ENCODE measurements at regions not wholly inside any gene's neighbourhood (a gene's known extent, or its start where the extent isn't known, plus 50 kb on each side); places are given as distances from the start of the nearest gene placed in this dataset.

DNA sequence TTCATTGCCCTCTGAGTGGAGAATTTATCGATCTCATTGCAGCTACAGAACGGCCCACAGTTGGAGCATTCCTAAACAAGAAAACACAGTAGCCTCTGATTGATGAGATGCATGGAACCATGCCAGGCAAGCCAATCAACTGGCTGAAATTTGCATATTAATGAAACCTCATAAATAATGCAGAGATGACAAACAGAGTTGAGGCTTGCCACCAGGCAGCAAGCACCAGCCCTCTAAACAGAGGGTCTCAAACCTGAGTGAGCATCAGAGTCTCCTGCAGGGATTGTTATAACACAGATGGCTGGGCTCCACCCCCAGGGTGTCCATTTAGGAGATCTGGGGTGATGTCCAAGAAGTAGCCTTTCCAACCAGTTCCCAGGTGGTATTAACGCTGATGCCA, 60.9 kb upstream of the CMKLR1 start:
- H3K27me3 ChIP-seq (replicated peaks; ENCODE audit: insufficient read depth, low read depth, low read length, poor library complexity): no peaks in the 10 kb centered on the region
- H3K9me3 ChIP-seq (ENCODE audit: low read depth, low read length, poor library complexity, severe bottlenecking): no peaks in the 10 kb centered on the region
- DNase-seq (ENCODE audit: low spot score): no peak
- H3K36me3 ChIP-seq (ENCODE audit: insufficient read depth, low read length, poor library complexity, severe bottlenecking): no peaks in the 10 kb centered on the region
- ChIA-PET POLR2A (ENCODE audit: low non-redundant PET) (no interaction called here), CTCF (no interaction called here)
- no peak overlapping the region for H3K4me3 ChIP-seq (ENCODE audit: low read depth, low read length, poor library complexity, severe bottlenecking)
- no peak overlapping the region for H3K27ac ChIP-seq (ENCODE audit: low read depth, low read length, poor library complexity, severe bottlenecking)
- BruUV-seq (replicated peaks): no TSS peak
- TF ChIP-seq EZH2 (IDR thresholded peaks at IDR 0.05; ENCODE audit: borderline replicate concordance, low read depth, low read length, poor library complexity, severe bottlenecking) (no peak), CTCF (conservative IDR thresholded peaks at IDR 0.05; ENCODE audit: low read depth, low read length) (no peak)
- intact Hi-C loops (cut with micrococcal nuclease; ENCODE audit: unreplicated experiment): no loop called here
- H3K4me1 ChIP-seq (ENCODE audit: insufficient read depth, low read length, poor library complexity, severe bottlenecking): no peaks in the 10 kb centered on the region

DNA sequence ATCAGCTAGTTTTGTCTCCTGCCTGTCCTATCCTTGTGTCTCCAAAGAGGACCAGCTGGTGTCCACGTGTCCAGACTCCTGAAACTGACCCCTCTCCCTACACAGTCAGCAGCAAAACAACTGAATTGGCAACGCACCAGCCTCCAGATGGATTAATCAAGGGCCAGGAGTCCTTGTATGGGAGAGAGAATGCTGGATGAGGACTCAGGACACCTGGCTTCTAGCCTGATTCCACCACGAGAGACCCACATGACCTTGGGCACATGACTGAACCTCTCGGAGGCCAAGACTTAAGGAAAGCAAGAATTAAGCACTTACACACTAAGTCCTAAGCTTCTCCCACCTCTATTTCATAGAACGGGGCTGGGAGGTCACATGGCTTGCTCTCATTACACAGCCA, 60.4 kb upstream of the CMKLR1 start:
- no peaks in the 10 kb centered on the region for H3K36me3 ChIP-seq (ENCODE audit: insufficient read depth, low read length, poor library complexity, severe bottlenecking)
- no peak overlapping the region for H3K4me3 ChIP-seq (ENCODE audit: low read depth, low read length, poor library complexity, severe bottlenecking)
- no peak for DNase-seq (ENCODE audit: low spot score)
- TF ChIP-seq EZH2 (IDR thresholded peaks at IDR 0.05; ENCODE audit: borderline replicate concordance, low read depth, low read length, poor library complexity, severe bottlenecking): no peak
- TF ChIP-seq CTCF (conservative IDR thresholded peaks at IDR 0.05; ENCODE audit: low read depth, low read length): no peak
- intact Hi-C loops (cut with micrococcal nuclease; ENCODE audit: unreplicated experiment): no loop called here
- ChIA-PET CTCF (no interaction called here), POLR2A (ENCODE audit: low non-redundant PET) (no interaction called here)
- H3K27me3 ChIP-seq (replicated peaks; ENCODE audit: insufficient read depth, low read depth, low read length, poor library complexity): no peaks in the 10 kb centered on the region
- BruUV-seq (replicated peaks): no TSS peak
- no peaks in the 10 kb centered on the region for H3K4me1 ChIP-seq (ENCODE audit: insufficient read depth, low read length, poor library complexity, severe bottlenecking)
- H3K27ac ChIP-seq (ENCODE audit: low read depth, low read length, poor library complexity, severe bottlenecking): no peak overlapping the region
- H3K9me3 ChIP-seq (ENCODE audit: low read depth, low read length, poor library complexity, severe bottlenecking): no peaks in the 10 kb centered on the region

DNA sequence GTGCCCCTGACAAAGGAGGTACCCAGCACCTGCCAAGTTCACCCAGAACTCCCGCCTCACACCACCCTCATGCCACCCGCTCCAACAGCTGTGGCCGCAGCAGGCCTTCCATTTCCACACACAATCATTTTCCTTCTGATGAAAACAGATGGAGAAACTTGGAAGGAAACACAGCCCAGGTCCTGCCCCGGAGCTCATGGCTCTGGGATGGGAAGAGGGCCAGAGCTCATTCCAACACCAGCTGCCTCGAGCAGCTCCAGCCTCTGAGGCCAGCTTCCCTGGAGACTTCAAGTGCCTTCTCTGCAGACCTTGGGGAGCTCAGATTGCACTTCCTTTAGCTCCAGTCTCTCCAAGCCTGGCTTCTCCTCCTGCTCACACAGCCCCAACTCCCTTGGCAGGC, 55.1 kb upstream of the CMKLR1 start:
- POLR2A ChIA-PET (ENCODE audit: low non-redundant PET): no interaction called here
- Histone ChIP-seq H3K27ac (ENCODE audit: low read depth, low read length, poor library complexity, severe bottlenecking) (no peak overlapping the region), H3K36me3 (ENCODE audit: insufficient read depth, low read length, poor library complexity, severe bottlenecking) (no peaks in the 10 kb centered on the region), H3K9me3 (ENCODE audit: low read depth, low read length, poor library complexity, severe bottlenecking) (no peaks in the 10 kb centered on the region), H3K4me3 (ENCODE audit: low read depth, low read length, poor library complexity, severe bottlenecking) (no peak overlapping the region), H3K4me1 (ENCODE audit: insufficient read depth, low read length, poor library complexity, severe bottlenecking) (no peaks in the 10 kb centered on the region), H3K27me3 (replicated peaks; ENCODE audit: insufficient read depth, low read depth, low read length, poor library complexity) (no peaks in the 10 kb centered on the region)
- intact Hi-C loops (cut with micrococcal nuclease; ENCODE audit: unreplicated experiment): no loop called here
- DNase-seq (ENCODE audit: low spot score): no peak
- CTCF ChIA-PET: interaction anchor here (0.6 kb wide), 1 partner anchor 253 kb away, joined by 10 read pairs; no protein-coding TSS in a partner anchor
- no TSS peak for BruUV-seq (replicated peaks)
- TF ChIP-seq EZH2 (IDR thresholded peaks at IDR 0.05; ENCODE audit: borderline replicate concordance, low read depth, low read length, poor library complexity, severe bottlenecking) (no peak), CTCF (conservative IDR thresholded peaks at IDR 0.05; ENCODE audit: low read depth, low read length) (no peak)
